Umbilical cord (tissue), 1 donor: ENCODE measurements at regions not wholly inside any gene's neighbourhood (a gene's known extent, or its start where the extent isn't known, plus 50 kb on each side); places are given as distances from the start of the nearest gene placed in this dataset.
"Not testable (repeated sequence)": the region's sequence is repeated elsewhere in the genome, so short reads cannot be mapped to it uniquely, and the experiment has no call there.

ENCODE experiments used
- DNase-seq: peaks from one replicate; pipeline ENCODE4 v3.0.0-alpha.2; 2015; ENCODE audit warnings: low spot score

- not testable (repeated sequence) for DNase-seq
Measured at GRCh38 chr7:85891900-85892299, 705.0 kb upstream of the SEMA3D start.

GRCh38 chr7:85890244-85890811 lies 703.5 kb upstream of the SEMA3D start:
- peak; percentile 32 for DNase-seq

- no peak for DNase-seq
Measured at GRCh38 chr7:85887133-85887532, 700.3 kb upstream of the SEMA3D start.

GRCh38 chr7:85882335-85882734 lies 695.5 kb upstream of the SEMA3D start:
- no peak for DNase-seq

GRCh38 chr7:85875398-85875797 lies 688.5 kb upstream of the SEMA3D start:
- no peak for DNase-seq

GRCh38 chr7:85866540-85866939 lies 679.7 kb upstream of the SEMA3D start:
- DNase-seq, result no peak

GRCh38 chr7:85851571-85852193 lies 664.8 kb upstream of the SEMA3D start:
- peak; percentile 38 for DNase-seq

- no peak for DNase-seq
Measured at GRCh38 chr7:85850381-85850780, 663.5 kb upstream of the SEMA3D start.

- DNase-seq, result peak; percentile 34
Measured at GRCh38 chr7:85840554-85840953, 653.7 kb upstream of the SEMA3D start.

- peak; percentile 21 for DNase-seq
Measured at GRCh38 chr7:85833066-85833465, 646.2 kb upstream of the SEMA3D start.

GRCh38 chr7:85830982-85831381 lies 644.1 kb upstream of the SEMA3D start:
- DNase-seq, result no peak

GRCh38 chr7:85829817-85830432 lies 643.1 kb upstream of the SEMA3D start:
- DNase-seq, result peak; percentile 21

GRCh38 chr7:85829176-85829575 lies 642.3 kb upstream of the SEMA3D start:
- no peak for DNase-seq

- DNase-seq, result peak; percentile 20
Measured at GRCh38 chr7:85828614-85829013, 641.8 kb upstream of the SEMA3D start.

- peak; percentile 2 for DNase-seq
Measured at GRCh38 chr7:85823396-85824080, 636.7 kb upstream of the SEMA3D start.

GRCh38 chr7:85821926-85822325 lies 635.1 kb upstream of the SEMA3D start:
- no peak for DNase-seq

GRCh38 chr7:85820702-85821443 lies 634.0 kb upstream of the SEMA3D start:
- no peak for DNase-seq

GRCh38 chr7:85815526-85815925 lies 628.7 kb upstream of the SEMA3D start:
- no peak for DNase-seq

- DNase-seq, result no peak
Measured at GRCh38 chr7:85806321-85806720, 619.5 kb upstream of the SEMA3D start.

GRCh38 chr7:85805656-85806055 lies 618.8 kb upstream of the SEMA3D start:
- DNase-seq, result no peak

- DNase-seq, result no peak
Measured at GRCh38 chr7:85805249-85805648, 618.4 kb upstream of the SEMA3D start.

GRCh38 chr7:85802211-85802610 lies 615.4 kb upstream of the SEMA3D start:
- DNase-seq, result no peak
